Activated CD4-positive, alpha-beta T cell treated with anti-CD3 and anti-CD28 coated beads for 24 hours (primary cell): ENCODE measurements at regions not wholly inside any gene's neighbourhood (a gene's known extent, or its start where the extent isn't known, plus 50 kb on each side); places are given as distances from the start of the nearest gene placed in this dataset.

Experiments used
- DNase-seq, 2 donors: peaks; one replicate each; pipeline ENCODE4 v3.0.0-alpha.2; 2020; ENCODE audit warnings: low read depth in 2 of 2

DNA sequence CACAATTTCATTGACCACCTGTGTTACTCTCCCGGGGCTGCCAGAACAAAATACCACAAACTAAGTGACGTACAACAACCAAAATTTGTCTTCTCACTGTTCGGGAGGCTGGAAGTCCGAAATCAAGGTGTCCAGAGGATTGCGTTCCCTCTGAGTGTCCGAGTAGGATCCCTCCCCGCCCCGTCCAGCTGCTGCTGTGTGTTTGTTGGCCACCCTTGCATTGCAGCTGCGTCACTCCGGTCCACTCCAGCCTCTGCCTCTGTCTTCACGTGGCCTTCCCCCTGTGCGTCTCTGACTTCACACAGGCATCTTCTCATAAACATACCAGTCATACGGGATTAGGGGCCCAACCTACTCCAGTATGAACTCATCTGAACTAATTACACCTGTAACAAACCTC lies 251.8 kb upstream of the SMIM21 start:
- no peak for DNase-seq

DNA sequence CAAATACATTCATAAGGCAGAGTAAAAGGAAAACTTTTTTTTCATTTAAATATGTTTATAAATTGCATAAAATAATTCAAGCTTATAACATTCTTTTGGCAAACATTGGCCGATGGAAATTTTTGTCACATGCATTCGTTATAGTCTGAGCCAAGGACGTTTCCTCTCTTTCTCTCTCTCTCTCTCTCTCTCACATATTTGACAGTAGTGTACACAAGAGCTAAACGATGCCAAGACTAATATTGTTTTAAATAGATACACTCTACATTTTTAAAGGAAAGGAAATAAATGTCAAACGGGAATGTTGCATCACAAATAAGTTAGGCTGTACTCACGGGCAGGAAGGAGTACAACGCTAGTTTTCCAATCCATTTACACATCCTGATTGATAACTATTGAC lies 251.1 kb upstream of the SMIM21 start:
- DNase-seq = no peak

DNA sequence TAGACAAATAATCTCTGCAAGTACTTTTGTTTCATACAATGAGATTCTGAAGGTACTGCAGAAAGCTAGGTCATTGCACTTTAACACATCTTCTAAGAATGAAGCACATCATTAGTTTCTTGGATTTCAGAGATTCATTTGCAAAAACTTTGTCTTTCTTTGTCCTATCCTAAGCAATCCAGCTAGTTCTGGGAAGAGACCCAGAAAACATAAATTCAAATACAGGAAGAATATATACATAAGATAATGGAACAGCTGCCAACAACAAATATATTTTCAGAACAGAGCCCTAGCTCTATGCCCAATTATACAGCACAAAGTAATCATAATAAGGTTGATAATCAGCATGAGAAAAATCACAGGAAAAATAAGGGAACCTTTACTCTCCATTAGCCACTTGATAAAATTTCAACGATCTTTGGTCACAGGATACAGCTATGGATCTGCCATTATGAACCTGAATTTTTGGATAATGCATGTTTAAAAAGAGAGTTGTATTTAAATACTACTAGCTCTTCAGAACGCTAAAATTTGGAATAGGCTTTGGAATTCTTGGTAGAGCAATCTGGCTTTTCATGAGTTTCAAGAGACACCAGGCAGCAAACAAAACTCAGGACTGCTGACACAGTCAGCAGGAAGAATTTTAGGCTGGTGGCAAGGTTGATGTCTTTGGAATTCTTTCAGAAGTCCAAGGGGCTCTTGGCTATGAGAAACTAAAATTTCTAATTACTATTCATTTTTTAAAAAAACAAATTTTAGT lies 250.4 kb upstream of the SMIM21 start:
- no peak for DNase-seq

DNA sequence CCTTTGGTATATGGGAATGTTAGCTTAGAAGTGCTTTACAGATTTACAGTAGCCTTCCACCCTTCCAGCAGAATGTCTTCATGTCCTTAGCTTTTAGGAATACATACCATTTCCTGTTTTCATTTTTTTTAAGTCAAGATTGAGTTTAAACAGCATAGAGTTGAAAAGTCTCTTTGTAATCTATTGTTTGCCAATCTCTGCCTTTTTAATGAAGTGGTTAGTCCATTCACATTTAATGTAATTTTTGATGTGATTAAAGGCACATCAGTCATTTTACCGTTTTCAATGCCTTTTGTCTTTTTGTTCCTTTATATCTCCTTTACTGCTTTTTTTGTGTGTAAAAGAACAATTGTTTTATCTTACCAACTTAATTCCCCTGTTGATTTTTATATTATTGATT lies 233.4 kb upstream of the SMIM21 start:
- DNase-seq = no peak

DNA sequence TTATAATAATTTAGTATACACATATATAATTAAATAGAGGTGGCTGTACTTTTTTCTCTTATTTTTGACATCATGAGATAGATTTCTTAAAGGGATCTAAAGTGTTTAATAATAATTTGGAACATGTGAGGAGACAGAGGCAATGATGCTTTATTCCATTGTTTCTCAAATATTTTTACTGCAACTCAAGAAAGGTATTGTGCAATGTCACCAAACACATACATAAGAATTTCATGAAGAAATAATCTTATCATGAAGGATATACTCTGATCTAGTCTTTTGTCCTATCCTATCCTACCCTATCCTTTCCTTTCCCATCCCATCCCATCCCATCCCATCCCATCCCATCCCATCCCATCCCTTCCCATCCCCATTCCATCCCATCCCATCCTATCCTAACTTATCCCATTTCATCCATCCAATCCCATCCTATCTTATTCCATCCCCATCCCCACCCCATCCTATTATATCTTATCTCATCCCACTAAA lies 232.1 kb upstream of the SMIM21 start:
- DNase-seq = no peak

DNA sequence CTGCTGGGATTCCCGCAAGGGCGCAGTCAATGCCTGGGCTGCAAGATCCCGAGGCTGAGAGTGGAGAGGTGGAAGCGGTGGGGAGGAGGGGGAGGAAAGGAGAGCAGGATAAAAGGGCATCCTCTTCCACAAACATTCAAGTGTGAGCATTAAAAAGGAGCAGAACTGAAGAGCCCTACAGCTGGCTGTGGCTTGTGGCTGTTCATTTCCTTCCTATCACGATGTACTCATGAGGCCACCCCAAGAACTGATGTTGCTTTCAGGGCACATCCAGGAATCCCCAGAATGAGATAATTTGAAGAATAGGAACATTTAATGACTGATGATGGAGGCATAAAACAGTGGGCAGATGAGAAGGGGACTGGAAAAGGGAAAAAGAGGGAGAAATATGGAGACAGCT lies 230.8 kb upstream of the SMIM21 start:
- DNase-seq = no peak

DNA sequence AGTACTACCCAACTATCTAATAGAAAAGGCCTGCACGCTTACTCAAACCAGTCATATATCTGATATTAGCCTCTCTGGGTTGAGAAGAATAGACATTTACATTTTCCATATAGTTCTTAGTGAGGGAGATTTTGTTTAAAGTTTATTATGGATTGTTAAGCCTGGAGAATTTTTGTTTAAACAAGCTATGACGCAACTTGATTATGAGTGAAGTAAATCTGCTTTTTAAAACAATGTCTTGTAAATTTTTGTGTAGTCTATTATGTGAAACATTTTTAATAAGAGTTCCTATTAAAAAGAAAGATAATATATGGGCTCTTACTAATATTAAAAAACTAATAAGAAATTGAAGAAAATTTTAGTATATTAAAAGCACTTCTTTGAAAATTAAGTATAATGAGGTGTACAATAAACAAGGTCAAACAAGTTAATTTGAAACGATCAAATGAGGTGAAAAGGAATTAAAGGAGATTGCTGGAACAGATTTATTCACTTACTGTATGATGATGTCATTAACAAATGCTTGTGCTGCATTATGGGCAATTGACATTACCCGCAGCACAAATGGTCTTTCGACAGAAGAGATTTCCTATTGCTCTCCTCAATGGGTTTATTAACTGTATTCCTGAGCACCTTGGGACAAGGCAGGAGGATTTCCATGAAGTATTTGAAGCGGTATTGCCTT lies 229.2 kb upstream of the SMIM21 start:
- no peak for DNase-seq

DNA sequence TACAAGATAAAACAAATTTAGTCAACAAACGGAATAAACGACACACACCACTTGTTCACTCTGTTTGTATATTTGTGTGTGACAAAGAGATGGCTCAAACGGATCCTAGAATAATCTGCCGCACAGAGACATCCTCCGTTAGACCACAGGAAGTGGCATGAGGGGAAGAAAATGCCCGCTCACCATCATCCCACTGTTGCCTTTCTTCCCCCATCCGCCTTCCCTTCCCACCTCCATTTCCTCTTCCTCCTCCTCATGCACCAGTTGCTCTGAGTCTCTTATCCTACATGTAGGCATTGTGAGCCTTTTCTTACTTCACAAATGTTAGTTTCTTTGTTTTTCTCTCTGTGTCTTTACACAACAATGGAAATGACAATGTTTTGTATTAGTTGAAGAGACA lies 228.5 kb upstream of the SMIM21 start:
- no peak for DNase-seq

DNA sequence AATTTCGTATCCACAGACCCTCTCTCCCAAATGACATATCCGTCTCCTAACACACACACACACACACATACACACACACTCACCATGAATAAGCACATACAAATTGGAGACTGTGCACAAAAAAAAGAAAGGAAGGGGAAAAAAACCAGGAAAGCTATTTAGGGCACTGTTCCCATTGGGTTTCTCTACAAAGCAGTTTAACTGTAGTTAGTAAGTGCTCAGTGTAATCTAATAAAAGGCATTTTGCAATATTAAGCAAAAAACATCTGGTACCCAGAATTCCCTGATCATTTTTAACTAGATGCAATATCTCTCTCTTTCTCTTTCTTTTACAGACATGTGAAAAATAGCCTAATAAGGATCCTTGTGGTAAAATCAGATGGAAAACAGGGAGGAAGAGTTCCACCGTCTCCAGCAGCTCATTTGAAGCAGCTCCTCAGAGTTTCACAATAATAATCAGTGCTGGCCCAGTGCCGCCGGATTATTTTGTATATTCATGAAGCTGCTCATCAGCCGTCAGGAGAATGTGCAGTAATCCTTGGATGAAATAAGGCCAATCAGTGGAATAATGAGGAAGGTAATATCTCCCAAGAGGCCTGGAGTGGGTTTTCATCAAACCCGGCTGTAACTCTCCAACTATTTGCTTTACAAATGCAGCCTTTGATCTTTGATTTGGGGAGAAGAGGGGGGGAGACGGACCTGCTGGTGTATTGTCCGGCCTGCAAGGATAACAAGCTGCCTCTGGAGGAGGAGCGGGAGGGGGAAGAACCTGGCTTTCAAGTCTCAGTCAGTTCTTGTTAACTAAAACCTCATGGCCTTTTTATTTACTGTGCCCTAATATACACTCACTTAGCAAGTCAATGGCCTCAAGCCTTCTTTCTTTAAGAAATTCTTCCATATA lies 227.6 kb upstream of the SMIM21 start:
- DNase-seq = no peak

DNA sequence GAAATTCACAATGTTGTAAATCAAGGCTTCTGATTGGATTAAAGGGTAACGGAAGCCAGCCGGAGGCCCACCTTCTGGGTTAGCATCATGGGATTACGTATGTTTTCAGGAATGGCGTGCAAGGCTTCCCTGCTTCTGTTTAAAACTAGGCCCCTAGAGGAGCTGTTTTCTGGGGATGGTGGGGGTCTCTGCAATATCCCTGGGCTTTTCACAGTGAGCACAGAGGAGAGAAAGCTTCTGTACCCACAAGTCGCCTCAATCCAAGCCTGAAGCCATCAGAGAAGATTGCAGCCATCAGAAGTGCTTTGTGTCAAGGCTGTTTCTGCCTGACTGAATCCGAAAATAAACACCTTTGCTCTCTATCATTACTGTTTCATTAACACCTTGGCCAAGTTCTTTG lies 226.9 kb upstream of the SMIM21 start:
- DNase-seq = no peak

DNA sequence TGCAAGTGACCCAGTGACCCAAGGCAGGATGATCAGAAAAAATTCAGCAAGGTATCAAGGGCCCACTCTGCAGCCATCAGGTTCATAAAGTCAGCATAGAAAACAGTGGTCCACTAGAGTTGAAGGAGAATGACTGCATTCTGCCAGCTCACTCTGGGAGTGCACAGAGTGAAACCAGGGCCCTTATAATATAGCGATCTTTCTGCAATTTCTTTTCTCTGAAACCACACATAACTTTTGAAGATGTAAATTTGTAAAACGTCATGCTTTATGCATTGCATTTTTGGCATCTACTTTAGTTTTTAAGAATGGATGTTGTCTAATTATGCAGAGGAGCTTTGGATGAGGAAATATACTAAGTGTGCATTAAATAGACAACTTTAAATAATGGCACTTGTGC lies 225.0 kb upstream of the SMIM21 start:
- no peak for DNase-seq

DNA sequence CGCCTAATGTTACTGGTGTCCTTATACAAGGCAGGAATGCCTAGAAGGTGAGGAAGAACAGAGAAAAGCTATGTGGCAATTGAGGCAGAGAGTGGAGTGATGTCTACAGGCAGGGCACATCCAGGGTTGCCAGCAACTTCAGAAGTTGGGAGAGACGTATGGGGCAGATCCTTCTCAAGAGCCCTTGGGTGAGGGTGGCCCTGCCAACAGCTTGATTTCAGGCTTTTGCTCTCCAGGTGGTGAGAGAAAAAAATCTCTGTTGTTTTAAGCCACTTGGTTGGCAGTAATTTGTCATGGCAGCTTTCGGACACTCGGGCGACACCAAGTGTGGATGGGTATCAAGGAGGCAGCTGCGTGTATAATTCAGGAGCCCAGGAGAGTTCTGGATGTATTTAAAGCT lies 217.4 kb upstream of the SMIM21 start:
- DNase-seq = no peak

DNA sequence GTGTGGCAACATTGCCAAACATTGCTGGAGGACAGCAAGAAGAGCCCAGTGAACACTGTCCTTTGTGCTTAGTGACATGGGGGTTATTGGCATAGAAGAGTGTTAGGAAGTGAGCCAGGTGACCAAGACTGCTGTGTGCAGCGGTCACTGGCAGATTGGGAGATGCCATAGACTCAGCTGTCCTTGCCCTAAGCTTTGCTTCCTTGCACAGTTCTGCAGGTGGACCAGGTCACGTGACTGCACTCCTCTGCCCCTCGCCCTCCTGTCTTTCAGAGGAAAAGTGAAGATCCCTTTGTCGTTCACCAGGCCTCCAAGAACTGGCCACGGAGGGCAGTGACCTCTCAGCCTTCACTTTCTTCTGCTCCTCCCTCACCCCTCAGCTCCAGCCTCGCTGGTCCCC lies 215.6 kb upstream of the SMIM21 start:
- no peak for DNase-seq

DNA sequence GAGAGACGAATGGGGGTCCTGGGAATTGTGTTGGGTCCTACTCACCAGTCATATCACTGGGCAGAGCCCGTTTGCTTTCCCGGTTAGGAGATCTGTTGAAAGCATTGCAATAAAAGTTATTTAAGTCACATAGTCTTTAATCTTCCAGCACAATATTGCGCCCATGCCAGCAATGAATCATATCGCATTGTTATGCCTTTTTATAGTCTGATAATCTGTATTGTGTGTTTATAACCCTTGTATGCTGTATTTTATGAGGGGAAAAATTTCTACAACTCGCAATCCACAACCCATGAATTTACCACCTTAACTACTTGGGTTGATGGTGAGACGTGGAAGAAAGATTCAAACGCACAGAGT lies 211.9 kb upstream of the SMIM21 start:
- no peak for DNase-seq

DNA sequence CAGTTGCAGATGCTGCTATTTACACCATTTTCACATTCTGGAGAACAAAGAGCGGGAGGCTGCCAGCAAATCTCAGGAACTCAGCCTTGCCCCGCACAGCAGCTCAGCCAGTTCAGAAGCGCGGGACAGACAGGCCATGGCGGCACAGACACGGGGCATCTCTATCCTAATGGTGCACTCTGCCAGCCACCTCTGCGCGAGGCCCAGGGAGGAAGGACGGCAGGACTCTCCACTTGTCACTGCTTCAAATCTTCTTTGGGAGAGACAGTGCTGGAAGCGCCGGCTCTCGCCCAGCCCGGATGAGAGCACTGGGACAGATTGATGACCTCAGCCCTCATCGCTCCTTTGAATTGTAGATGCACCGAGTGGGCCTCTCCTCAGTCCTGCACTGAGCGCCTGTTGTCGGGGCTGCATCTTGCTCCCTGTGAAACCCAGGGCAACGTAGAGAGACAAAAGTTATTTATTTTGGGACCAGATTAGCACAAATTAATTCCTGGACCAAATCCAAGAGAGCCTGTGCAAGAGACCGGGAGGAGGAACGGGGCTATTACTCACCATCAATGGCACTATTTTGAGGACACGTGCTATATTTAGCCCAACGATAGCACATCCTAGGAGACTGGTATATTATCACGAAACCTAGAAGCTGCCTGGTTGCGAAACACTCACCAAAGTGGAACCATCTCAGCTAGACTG lies 211.4 kb upstream of the SMIM21 start:
- DNase-seq = no peak

DNA sequence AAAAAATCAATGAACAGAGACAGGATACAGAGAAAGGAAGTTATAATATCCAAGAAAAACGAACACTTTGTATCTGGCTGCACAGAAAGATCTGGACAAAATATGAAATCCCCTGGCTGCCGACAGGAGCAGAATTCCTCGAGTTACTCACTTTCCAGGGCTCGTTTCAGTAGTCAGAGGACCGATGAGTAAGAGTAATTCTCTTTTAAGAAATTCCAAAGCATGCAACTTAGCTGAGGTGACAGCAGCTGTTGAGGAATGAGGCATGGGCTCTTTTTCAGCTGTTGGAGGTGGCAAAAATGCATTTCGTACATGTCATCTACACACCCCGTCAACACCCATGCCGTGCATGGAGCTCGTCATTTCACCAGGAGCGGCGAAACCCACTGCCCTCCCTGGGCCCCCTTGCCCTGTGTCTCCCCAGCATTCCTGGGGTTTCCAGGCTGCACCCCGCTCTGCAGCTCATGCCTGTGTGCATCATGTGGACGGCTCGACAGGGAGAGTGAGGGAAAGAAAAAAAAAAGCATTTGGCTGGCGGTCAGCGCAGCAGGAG lies 210.8 kb upstream of the SMIM21 start:
- no peak for DNase-seq

DNA sequence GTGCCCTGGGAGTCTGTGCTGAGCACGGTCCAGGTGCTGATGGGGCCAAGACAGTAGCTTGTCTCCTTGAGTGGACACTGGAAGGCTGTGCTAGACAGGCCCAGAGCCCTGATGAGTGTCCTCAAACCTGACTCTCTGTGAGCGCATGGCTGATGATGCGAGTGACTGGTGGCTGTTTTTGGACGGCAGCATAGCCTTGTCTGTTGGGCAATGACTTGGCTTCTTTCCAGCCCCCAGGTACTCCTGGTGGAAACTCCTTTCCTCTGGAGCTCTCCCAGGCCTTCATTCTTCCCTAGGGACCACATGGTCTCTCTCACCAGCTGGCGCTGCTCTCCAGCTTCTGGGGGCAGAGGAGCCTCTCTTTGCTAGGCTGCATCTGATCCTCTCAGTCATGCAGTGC lies 207.6 kb upstream of the SMIM21 start:
- no peak for DNase-seq

DNA sequence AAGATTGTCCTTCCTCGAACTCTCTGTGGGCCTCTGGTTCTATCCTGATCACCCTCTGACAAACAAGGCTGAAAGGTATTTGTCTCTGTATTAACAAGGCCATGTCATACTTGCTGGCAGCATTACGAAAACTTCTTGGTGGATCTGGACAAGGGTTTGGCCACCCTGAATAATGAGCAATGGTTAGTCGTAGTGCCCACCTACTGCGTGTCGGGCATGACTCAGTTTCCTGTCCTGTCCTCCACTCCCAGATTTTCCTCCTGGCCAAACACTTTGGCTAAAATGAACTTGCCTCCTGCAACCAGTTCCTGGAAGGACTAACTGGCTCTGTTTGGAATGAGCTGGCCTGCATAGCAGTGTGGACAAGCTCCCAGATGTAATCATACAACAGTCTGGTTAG lies 198.5 kb upstream of the SMIM21 start:
- DNase-seq = no peak

DNA sequence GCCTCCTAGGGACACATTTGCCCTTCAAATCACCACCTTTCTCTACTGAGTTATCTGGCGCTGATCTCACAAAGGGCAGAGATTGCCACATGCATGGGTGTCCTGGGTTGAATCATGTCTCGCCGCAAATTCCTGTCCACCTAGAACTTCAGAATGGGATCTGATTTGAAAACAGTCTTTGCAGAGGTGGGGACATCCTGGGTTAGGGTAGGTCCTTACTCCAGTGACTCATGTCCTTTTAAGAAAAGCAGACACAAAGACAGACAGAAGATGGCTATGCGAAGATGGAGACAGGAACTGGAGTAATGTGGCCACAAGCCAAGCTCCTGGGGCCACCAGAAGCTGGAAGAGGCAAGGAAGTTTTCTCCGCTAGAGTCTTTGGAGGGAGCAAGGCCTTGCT lies 197.4 kb upstream of the SMIM21 start:
- DNase-seq = no peak

DNA sequence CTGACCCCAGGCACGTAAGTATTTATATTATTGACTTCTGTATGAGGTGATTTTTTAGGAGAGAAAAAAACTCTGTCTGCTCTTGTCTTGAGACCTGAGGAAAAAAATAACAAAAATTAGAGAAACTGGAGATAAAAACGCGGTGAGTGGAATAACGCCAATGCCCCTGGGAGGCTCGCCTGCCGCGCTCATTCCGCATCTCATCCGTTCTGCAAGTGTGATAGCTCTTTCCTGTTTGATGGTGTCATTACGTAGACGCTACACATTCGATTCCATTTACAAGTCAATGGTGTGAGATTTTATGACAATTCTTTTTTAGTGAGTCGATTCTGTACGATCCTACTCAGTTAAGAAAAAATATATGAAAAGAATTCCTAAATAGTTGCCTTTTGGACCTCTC lies 194.3 kb upstream of the SMIM21 start:
- DNase-seq = no peak

DNA sequence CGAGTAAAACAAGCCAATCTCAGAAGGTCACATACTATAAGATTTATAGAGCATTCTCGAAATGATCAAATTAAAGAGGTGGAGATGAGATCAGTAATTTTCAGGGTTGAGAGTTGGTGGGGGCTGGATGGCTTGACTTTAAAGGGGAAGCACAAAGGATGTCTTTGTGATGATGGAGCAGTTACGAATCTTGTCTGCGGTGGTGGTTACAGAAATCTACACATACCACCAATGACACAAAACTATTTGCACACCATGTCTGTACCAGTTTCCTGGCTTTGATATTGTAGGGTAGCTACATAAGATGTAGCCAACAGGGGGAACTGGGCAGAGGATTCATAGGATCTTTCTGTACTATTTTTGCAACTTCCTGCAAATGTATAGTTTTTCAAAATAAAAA lies 190.6 kb upstream of the SMIM21 start:
- no peak for DNase-seq

DNA sequence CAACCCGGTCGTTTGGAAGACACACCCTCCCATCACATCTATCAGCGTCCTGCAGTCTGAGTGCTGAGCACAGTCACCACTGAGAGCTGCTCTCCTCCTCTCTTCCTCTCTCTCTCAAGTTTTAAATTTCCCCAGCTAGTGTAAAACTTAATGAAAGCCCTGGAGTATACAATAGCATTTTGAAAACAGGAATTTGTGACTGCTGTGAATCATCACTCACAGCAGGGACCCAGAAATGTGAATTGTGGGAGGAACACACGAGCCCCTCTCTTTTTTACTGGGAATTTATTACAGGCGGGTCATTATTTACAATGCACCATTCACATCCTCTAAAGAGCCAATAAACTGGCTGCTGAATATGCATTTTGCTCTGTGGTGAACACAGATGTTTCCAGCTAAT lies 185.0 kb upstream of the SMIM21 start:
- no peak for DNase-seq
